OCI-LY1 (cell line): ENCODE measurements at regions not wholly inside any gene's neighbourhood (a gene's known extent, or its start where the extent isn't known, plus 50 kb on each side); places are given as distances from the start of the nearest gene placed in this dataset.
"Not testable (repeated sequence)": the region's sequence is repeated elsewhere in the genome, so short reads cannot be mapped to it uniquely, and the experiment has no call there.

ENCODE experiments used
- H2AFZ ChIP-seq: fragments of 200-600 bp; sonication (generic), shearing (Covaris generic); 2 replicates; pipeline ENCODE4 v1.6.0; 2014; ENCODE audit warnings: antibody characterized with exemption, mild to moderate bottlenecking, low read length
- H3F3A ChIP-seq: fragments of 200-600 bp; sonication (generic), shearing (Covaris generic); 2 replicates; pipeline ENCODE4 v1.6.0; 2014; ENCODE audit warnings: mild to moderate bottlenecking, antibody characterized with exemption, low read length, moderate library complexity; ENCODE audit not compliant: insufficient read depth
- H3K27ac ChIP-seq: fragments of 200-600 bp; sonication (generic); 2 replicates; pipeline ENCODE4 v1.5.1; 2014; ENCODE audit warnings: low read length, mixed run types, mild to moderate bottlenecking, low read depth; ENCODE audit not compliant: poor library complexity, severe bottlenecking
- H3K27me3 ChIP-seq: fragments of 200-600 bp; sonication (generic); 2 replicates; pipeline ENCODE4 v1.6.0; 2014; ENCODE audit warnings: antibody characterized with exemption, mild to moderate bottlenecking, low read length, moderate library complexity; ENCODE audit not compliant: insufficient read depth
- H3K36me3 ChIP-seq: fragments of 200-600 bp; sonication (generic); 2 replicates; pipeline ENCODE4 v1.6.1; 2014; ENCODE audit warnings: mild to moderate bottlenecking, antibody characterized with exemption, low read length, moderate library complexity, mixed read lengths; ENCODE audit not compliant: insufficient read depth
- H3K4me1 ChIP-seq: fragments of 200-600 bp; sonication (generic); 2 replicates; pipeline ENCODE4 v1.5.1; 2014; ENCODE audit warnings: mild to moderate bottlenecking, low read length, moderate library complexity; ENCODE audit not compliant: insufficient read depth, severe bottlenecking
- H3K4me2 ChIP-seq: fragments of 200-600 bp; sonication (generic), shearing (Covaris generic); 2 replicates; pipeline ENCODE4 v1.6.1; 2014; ENCODE audit warnings: low read length
- H3K4me3 ChIP-seq: fragments of 200-600 bp; sonication (generic); 2 replicates; pipeline ENCODE4 v1.5.1; 2014; ENCODE audit warnings: low read length, low read depth, mild to moderate bottlenecking, mixed read lengths; ENCODE audit not compliant: poor library complexity, severe bottlenecking
- H3K79me2 ChIP-seq: fragments of 200-600 bp; shearing (Covaris generic); 2 replicates; pipeline ENCODE4 v1.6.1; 2016; ENCODE audit warnings: mixed run types, low read length, mixed read lengths; ENCODE audit not compliant: insufficient read depth
- H3K9ac ChIP-seq: fragments of 200-600 bp; sonication (generic), shearing (Covaris generic); 2 replicates; pipeline ENCODE4 v1.6.1; 2014; ENCODE audit warnings: mild to moderate bottlenecking, low read length, mixed read lengths
- H3K9me2 ChIP-seq: fragments of 200-600 bp; sonication (generic), shearing (Covaris generic); 2 replicates; pipeline ENCODE4 v1.6.1; 2014; ENCODE audit warnings: low read depth, mild to moderate bottlenecking, low read length, mixed read lengths
- H3K9me3 ChIP-seq: fragments of 200-600 bp; shearing (Covaris generic); 2 replicates; pipeline ENCODE4 v1.6.1; 2014; ENCODE audit warnings: low read length, mixed read lengths
- H4K20me1 ChIP-seq: fragments of 200-600 bp; sonication (generic), shearing (Covaris generic); 2 replicates; pipeline ENCODE4 v1.6.0; 2016; ENCODE audit warnings: mild to moderate bottlenecking, low read length; ENCODE audit not compliant: insufficient read depth

DNA sequence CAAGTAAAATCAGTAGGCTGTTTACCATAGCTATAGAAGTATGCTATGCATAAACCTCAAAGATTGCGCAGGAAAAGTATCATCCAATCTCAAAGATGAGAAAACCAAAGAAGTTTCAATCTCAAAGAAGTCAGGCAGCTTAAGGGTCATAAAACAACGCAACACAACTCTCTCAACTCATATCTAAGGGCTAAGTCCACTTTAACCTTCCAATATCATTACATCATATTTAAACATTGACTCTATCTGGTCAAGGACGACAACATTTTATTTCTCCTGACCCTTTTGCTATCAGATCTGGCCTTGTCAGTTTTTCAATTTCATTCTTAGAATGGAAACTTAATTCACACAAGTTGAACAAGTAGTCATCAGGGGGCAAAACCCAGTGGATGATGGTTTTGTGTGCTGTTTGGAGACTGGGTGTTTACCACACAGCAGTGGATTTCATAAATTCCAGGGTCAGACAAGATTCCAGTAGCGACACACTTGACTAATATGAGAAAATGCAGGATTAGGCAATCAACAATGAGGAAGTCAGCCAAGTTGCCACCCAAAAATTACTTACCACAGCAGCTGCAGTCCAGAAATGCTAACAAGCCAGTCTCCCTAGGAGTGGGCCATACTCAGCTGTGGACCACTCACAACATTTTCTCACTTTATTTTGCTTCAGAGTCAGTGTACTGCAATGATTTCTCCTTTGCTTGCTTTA is 108.7 kb upstream of the NBPF26 start:
- not testable (repeated sequence) for H4K20me1 ChIP-seq, H3K36me3 ChIP-seq, H3K4me3 ChIP-seq, H3F3A ChIP-seq, H2AFZ ChIP-seq, H3K4me2 ChIP-seq, H3K4me1 ChIP-seq, H3K79me2 ChIP-seq, H3K9me3 ChIP-seq, H3K9me2 ChIP-seq, H3K9ac ChIP-seq, H3K27me3 ChIP-seq, H3K27ac ChIP-seq

DNA sequence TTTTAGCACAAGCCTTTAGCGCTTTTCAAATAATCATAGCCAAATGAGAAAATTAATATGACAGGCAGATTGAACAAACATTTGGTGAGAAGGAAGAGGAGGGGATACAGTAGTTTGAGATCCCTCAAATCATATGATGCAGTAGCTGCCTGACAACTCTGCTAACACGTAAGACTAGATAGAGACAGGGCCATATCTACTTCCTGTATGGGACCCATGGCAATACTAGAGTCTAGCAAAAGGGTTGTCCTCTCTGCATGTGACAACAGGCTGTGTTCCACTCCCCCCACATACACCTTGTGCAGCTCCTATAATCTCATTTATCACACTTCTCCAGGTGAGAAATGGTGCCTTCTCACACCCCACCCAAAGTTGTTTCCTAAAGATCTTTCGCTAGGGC is 106.3 kb upstream of the NBPF26 start:
- not testable (repeated sequence) for H3K9me3 ChIP-seq, H3K4me1 ChIP-seq, H3K36me3 ChIP-seq, H3K9me2 ChIP-seq, H3K79me2 ChIP-seq, H3F3A ChIP-seq, H3K4me2 ChIP-seq, H3K4me3 ChIP-seq, H3K27me3 ChIP-seq, H4K20me1 ChIP-seq, H2AFZ ChIP-seq, H3K27ac ChIP-seq, H3K9ac ChIP-seq

DNA sequence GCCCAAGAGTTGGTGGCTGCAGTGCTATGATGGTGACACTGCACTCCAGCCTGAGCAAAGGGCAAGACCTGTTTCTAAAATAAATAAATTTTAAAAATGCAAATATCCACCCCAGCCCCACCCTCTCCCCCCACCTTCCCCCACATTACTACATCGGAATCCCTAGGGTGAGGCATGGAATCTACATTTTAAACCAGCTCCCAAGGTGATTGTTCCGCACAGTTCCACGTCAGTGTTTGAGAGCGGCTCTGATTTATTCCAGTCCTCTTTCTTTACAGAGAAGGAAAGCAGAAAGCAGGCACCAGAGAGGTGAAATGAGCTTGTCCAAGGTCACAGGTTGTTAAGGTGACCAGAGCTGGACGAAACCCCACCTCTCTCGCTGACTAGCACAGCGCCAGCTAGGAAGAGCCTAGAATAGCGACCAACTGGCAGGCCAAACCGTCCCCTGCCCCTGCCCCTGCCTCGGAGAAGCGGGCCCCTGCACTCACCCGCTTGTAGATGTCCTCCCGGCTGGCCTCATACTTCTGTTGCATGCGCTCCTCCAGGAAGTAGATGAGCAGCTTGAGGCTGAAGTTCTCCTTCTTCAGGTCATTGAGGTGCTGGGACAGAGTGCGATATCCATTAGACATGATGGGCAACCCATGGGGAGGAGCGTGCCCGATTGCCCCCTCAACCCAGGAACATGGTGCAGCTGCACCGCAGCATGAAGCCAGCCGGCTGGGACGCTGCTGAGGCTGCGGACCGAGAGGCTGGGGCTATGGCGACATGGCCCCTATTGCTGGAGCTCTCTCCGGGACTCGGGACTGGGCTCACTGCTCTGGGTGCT is 103.7 kb upstream of the NBPF26 start:
- H3K4me2 ChIP-seq, H3K79me2 ChIP-seq, H3K4me1 ChIP-seq, H3K36me3 ChIP-seq, H3K9ac ChIP-seq, H3K27ac ChIP-seq, H3K9me2 ChIP-seq, H3K9me3 ChIP-seq, H3K4me3 ChIP-seq, H3K27me3 ChIP-seq, H2AFZ ChIP-seq, H4K20me1 ChIP-seq, H3F3A ChIP-seq: not testable (repeated sequence)

DNA sequence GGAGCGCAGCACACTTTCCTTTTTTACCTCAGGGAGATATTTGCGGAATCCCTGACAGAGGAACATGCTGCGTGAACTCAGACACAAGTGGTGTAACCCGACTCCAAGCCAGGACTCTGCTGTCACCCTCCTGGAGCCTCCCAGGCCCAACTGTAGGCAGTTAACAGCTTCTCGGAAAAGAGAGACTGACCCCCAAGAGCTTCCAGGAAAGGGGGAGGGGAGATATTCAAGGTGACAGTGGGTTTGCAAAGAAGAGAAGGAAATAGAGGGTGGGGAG is 103.1 kb upstream of the NBPF26 start:
- H3K4me3 ChIP-seq, H3K9me3 ChIP-seq, H3K36me3 ChIP-seq, H3F3A ChIP-seq, H3K27ac ChIP-seq, H3K4me1 ChIP-seq, H3K79me2 ChIP-seq, H3K9me2 ChIP-seq, H3K4me2 ChIP-seq, H2AFZ ChIP-seq, H3K27me3 ChIP-seq, H4K20me1 ChIP-seq, H3K9ac ChIP-seq: not testable (repeated sequence)

DNA sequence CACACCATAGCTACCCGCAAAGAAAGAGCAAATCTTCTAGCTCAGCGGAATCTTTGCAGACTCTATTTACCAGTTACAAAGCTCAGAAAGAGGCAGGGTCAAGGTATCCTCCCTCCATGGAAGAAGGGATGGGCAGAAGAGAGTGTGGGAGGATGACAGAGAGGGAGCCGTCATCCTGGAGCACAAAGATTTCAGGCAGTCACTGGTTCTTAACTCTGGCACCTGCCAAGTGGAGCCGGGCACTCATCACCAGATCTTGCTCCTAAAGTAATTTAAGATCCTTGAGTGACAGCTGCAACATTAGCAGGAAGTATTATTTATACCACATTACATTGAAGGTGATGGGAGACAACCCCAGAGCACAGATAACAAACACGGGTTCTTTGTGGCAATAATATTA is 102.5 kb upstream of the NBPF26 start:
- H2AFZ ChIP-seq, H3K4me2 ChIP-seq, H3K4me3 ChIP-seq, H3K9me3 ChIP-seq, H4K20me1 ChIP-seq, H3K9me2 ChIP-seq, H3K79me2 ChIP-seq, H3F3A ChIP-seq, H3K27me3 ChIP-seq, H3K9ac ChIP-seq, H3K4me1 ChIP-seq, H3K27ac ChIP-seq, H3K36me3 ChIP-seq: not testable (repeated sequence)

DNA sequence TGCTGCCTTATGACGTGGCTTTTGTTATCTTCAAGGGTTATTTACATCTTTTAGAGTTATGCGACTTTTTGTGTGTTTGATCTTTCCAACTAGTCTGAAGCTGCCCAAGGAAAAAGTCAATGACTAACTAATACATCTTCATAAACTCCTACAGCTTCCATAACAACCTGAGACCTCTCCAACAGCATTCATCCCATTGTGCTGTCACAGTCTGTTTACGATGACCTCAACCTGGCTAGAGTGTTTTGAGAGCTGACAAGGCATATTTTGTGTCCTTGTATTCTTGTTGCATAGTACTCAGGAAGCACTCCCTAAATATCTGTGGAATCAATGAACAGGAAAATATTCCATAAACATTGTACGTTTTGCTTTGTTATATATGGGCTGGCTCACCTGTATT is 100.2 kb upstream of the NBPF26 start:
- H4K20me1 ChIP-seq, H3F3A ChIP-seq, H3K9me3 ChIP-seq, H3K27me3 ChIP-seq, H3K4me1 ChIP-seq, H3K79me2 ChIP-seq, H3K9ac ChIP-seq, H3K9me2 ChIP-seq, H3K27ac ChIP-seq, H3K4me2 ChIP-seq, H2AFZ ChIP-seq, H3K4me3 ChIP-seq, H3K36me3 ChIP-seq: not testable (repeated sequence)

DNA sequence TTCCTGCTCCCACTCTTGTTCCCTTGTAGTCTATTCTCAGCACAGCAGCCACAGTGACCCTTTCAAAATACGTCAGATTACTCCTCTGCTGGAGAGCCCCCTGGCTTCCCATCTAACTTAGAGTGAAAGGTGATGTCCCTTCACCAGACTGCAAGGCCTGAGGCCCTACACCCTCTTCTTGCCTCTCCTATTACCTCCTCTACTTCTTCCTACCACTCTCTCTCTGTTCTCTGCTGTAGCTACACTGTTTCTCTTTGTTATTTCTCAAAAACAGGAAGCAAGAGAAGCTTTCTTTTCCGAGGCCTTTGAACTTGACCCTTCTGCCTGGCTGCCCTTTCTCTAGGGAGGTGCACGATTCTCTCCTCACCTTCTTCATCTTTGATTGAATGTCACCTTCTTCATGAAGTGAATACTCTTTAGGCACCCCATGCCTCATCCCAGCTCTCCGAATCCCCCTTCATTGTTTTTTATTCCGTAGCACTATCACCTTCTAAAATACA is 99.1 kb upstream of the NBPF26 start:
- not testable (repeated sequence) for H3K9me2 ChIP-seq, H4K20me1 ChIP-seq, H3F3A ChIP-seq, H3K4me2 ChIP-seq, H2AFZ ChIP-seq, H3K27me3 ChIP-seq, H3K27ac ChIP-seq, H3K4me1 ChIP-seq, H3K9ac ChIP-seq, H3K36me3 ChIP-seq, H3K79me2 ChIP-seq, H3K9me3 ChIP-seq, H3K4me3 ChIP-seq
